GM18520 (cell line): ENCODE measurements at regions not wholly inside any gene's neighbourhood (a gene's known extent, or its start where the extent isn't known, plus 50 kb on each side); places are given as distances from the start of the nearest gene placed in this dataset.

Source experiments
- ATAC-seq: cut with Tn5 transposase; IDR thresholded peaks from one replicate; pipeline ENCODE4 v1.9.1; 2021; ENCODE audit not compliant: unreplicated experiment

- ATAC-seq: no peak
Measured at GRCh38 chr14:34350903-34351302, 111.1 kb downstream of the SPTSSA start.

- no peak for ATAC-seq
Measured at GRCh38 chr14:34348592-34348991, 113.4 kb downstream of the SPTSSA start.

- peak; percentile 73 for ATAC-seq
Measured at GRCh38 chr14:34347683-34348082, 114.4 kb downstream of the SPTSSA start.

DNA sequence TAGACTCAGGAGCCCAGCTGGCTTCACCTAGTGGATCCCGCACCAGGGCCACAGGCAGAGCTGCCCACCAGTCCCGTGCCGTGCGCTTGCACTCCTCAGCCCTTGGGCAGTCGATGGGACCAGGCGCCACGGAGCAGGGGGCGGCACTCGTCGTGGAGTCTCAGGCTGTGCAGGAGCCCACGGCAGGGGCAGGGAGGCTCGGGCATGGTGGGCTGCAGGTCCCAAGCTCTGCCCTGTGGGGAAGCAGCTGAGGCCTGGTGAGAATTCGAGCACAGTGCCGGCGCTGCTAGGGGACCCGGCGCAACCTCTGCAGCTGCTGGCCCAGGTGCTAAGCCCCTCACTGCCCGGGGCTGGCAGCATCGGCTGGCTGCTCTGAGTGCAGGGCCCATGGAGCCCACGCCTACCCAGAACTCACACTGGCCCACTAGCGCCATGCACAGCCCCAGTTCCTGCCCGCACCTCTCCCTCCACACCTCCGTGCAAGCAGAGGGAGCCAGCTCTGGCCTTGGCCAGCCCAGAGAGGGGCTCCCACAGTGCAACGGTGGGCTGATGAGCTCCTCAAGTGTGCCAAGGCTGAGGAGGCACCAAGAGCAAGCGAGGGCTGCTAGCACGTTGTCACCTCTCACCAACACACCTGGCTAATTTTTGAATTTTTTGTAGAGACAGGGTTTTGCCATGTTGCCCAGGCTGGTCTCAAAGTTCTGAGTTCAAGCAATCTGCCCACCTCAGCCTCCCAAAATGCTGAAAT is 116.1 kb downstream of the SPTSSA start:
- no peak for ATAC-seq

- no peak for ATAC-seq
Measured at GRCh38 chr14:34344318-34344717, 117.7 kb downstream of the SPTSSA start.

DNA sequence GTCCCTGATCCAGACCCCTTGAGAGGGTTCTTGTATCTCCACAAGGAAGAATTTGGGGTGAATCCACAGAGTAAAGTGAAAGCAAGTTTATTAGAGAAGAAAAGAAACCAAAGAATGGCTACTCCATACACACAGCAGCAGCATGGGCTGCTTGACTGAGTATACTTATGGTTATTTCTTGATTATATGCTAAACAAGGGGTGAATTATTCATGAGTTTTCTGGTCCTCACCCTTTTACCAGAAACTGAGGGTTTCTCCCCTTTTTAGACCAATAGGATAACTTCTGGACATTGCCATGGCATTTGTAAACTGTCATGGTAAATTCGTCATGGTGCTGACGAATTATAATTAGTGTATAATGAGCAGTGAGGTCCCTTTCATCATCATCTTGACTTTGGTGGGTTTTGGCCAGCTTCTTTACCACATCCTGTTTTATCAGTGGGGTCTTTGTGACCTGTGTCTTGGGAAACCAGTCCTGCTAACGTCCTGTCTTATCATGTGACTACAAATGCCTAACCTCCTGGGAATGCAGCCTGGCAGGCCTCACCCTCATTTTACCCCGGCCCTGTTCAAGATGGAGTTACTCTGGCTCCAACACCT is 121.9 kb downstream of the SPTSSA start:
- no peak for ATAC-seq

- ATAC-seq: no peak
Measured at GRCh38 chr14:34338056-34338455, 124.0 kb downstream of the SPTSSA start.

DNA sequence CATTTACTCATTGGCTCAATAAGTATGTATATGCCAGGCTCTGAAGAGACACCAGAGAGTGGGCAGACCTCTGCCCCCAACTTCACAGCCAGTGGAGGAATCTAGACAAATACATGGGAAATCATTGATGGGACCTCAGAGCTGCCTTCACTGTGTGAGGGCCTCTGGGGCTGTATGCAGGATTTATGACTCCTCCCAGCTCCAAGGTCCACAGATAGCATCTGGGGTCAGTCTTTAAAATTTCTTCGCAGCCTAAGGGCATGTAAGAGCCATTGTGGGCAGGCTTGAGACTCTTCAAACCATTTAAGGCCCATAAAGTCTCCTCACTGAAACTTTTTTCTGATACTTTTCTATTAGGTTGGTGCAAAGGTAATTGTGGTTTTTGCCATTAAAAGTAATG is 125.5 kb downstream of the SPTSSA start:
- ATAC-seq: no peak

DNA sequence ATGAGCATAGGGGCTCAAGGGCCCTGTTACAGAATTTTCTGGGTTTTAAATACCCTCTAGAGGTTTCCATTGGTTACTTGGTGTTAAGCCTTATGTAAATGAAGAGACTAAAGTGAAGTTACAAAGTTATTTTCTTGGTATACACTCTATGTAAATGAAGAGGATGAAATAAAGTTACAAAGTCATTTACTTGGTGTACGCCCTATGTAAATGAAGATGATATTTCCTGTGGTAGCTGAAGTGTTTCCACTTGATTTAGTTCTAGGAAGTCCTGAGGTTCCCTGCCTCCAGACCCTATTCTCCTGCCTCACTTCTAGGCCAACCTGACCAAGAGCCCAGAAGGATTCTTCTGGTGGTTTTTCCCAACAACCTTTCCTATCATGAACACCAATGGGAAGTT is 126.1 kb downstream of the SPTSSA start:
- no peak for ATAC-seq

- no peak for ATAC-seq
Measured at GRCh38 chr14:34334329-34334728, 127.7 kb downstream of the SPTSSA start.

DNA sequence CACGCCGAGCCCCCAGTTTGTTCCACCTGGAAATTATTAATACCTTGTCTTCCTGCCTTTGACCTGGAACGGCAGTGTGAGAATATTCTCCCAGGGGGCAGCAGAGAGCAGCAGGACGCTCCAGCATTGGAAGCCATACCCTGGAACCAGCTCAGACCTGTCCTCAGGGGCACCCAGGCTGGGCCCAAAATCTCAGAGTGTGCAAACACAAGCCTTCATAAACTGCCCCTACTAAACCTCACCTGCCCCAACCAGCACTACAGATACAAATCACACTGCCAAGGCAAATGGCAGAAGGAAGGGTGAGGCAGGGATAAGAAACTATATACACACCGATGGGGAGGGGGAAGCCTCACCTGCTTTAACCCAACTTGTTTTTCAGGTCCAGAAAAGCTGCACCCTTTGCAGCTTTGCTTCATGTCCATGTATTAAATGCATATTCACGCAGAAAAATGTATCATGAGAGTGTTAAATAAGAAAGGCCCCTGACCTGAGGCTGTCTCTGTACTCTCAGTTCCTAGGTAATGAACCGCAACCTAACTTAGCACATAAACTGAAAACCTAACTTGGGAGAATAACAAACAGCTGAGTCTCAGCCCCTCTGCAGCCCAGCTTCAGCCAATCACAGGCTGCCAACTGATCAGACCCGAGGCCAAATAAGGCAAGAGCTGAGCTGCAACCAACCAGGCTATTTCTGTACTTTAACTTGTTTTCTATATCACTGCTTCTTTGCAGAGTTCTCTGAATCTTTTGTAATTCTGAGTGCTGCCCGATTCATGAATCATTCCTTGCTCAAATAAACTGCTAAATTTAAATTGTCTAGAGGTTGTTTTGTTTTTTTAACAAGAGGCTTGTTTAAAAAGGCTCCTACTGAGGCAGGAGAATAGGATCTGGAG is 130.1 kb downstream of the SPTSSA start:
- peak; percentile 79 for ATAC-seq

DNA sequence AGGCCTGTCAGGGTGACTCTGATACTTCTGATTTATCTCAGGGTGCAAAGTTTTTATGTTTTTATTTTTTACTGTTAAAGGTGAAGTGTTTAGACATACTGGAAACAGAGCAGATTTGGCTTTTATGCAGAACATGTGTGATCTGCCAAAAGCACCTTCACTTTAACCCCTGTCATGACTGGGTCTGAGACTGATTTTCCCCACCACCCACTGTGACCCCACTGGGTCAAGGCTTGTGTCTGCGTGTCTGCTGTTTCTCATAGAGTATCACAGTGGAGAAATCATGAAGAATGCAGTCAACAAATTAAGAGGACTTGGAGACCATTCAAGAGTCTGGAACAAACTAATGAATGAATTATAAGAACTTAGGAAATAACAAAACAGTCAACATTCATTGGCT is 131.2 kb downstream of the SPTSSA start:
- ATAC-seq: no peak

- ATAC-seq: no peak
Measured at GRCh38 chr14:34329301-34329700, 132.7 kb downstream of the SPTSSA start.

DNA sequence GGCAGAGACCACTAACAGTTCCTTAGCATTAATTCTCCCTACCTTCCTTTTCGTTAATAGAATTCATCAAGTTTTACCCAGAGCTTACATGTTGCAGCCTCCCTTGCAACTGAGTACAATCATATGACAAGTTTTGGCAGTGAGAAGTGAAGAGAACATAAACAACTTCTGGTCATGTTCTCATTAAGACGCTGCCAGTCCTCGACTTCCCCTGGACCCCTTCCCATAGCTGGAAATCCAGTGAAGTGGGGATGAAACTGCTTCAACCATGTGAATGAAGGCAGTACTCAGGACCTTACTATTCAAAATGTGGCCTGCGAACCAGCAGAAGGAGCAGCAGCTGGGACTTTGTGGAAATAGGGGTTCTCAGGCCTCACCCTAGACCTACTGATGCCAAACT is 133.9 kb downstream of the SPTSSA start:
- ATAC-seq: no peak

GRCh38 chr14:34325493-34325892 is 136.5 kb downstream of the SPTSSA start:
- ATAC-seq: no peak

- ATAC-seq: no peak
Measured at GRCh38 chr14:34324363-34324795, 137.7 kb downstream of the SPTSSA start.

DNA sequence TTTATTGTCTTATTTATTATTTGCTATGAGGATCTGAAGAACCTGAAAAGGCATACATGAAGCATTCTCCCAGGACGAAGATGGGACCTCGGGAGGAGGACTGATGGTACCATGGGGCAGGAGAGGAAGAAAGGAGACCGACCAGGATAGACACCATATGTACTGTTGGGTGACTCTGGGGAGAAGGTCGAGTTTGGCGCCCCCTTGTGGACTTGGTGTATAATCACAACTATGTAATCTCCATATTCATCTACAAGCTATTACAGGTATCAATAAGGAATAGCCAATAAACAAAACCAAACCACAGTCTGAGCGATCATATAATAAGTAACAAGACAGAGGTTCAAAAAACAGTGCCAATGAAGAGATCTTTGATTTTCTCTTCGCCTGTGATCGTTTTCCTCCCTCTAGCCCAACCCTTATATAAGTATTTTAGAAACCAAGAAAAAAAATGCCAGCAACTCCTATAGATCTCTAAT is 139.1 kb downstream of the SPTSSA start:
- no peak for ATAC-seq

DNA sequence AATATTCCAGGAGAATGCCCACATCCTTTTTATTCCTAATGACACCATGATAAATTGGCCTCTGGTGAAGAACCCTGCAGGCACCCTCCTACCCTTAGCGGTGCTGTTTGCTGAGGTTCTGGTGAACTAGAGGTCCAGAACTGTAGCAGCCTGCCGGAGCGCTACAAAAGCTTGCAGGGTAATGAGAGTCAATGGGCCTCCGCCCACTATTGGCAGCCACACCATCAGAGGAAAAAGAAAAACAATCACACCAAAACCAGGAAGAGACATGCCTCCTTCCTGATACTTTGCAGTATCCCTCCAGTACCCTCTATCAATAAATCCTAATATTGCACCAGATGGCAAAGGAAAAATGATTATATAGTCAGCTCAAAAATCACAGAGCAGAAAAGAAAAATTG is 142.9 kb downstream of the SPTSSA start:
- ATAC-seq: no peak

DNA sequence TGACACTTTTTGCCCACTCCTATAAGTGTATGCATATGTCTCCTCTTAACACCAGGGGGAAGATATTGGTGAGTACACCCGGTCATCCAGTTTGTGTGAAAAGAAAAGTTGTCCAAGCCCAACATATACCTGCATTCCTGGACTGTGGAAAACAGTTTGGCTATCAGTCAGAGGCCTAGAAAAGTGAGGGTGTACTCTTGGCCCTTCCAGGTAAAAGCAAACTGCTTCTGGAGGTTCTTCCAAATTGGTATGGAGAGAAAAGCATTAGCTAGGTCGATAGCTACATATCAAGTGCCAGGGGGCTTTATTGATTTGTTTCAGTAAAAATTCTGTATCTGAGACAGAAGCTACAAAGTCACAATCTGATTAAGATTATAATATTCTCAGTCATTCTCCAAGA is 144.0 kb downstream of the SPTSSA start:
- no peak for ATAC-seq

- no peak for ATAC-seq
Measured at GRCh38 chr14:34310724-34311123, 151.3 kb downstream of the SPTSSA start.

DNA sequence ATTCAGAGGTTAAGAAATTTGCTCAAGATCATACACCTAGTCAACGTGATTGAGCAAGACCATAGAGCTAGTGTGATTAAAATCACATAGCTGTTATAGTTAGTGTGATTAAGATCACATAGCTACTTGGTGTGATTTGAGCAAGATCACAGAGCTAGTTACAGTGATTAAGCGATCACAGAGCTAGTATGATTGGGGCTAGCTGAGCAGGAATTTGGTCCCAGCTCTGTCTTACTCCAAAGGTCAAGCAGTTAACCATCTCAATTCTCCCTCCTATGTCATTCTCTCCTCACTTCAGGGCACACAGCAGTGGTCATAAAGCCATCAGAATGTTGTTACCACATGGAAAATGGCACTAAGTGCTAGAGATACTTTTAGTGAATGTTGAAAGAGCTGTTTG is 158.2 kb downstream of the SPTSSA start:
- ATAC-seq: no peak

GRCh38 chr14:34302654-34303053 is 159.4 kb downstream of the SPTSSA start:
- no peak for ATAC-seq
